Keratinocyte (primary cell): ENCODE measurements at regions not wholly inside any gene's neighbourhood (a gene's known extent, or its start where the extent isn't known, plus 50 kb on each side); places are given as distances from the start of the nearest gene placed in this dataset.

Source experiments
- DNase-seq: peaks from one replicate; pipeline ENCODE4 v3.0.0-alpha.2; 2011; ENCODE audit warnings: low read depth, missing footprints, low spot score
- FAIRE-seq: peaks from 2 replicates; lab custom pipeline; 2011; peaks lifted over from hg19 to GRCh38; lab: Jason Lieb, UNC
- H2AFZ ChIP-seq: 2 replicates; pipeline ENCODE4 v1.6.0; 2012; ENCODE audit warnings: low read length, control low read depth, inconsistent platforms; ENCODE audit not compliant: control insufficient read depth
- H3K27ac ChIP-seq: 2 replicates; pipeline ENCODE4 v1.5.1; 2011; ENCODE audit warnings: low read length; ENCODE audit not compliant: control insufficient read depth, insufficient read depth
- H3K27me3 ChIP-seq: 3 replicates; pipeline ENCODE4 v1.6.0; 2011; ENCODE audit warnings: low read length; ENCODE audit not compliant: control insufficient read depth, insufficient read depth; ENCODE audit errors: extremely low read depth
- H3K36me3 ChIP-seq, 2 experiments: 2 replicates in 1 of 2; 3 replicates in 1 of 2; pipeline ENCODE4 v1.5.1; 2011; ENCODE audit warnings: low read length in 2 of 2, mild to moderate bottlenecking in 1 of 2; ENCODE audit not compliant: control insufficient read depth in 2 of 2, insufficient read depth in 2 of 2; ENCODE audit errors: extremely low read depth in 1 of 2
- H3K4me1 ChIP-seq: 3 replicates; pipeline ENCODE4 v1.5.1; 2011; ENCODE audit warnings: low read length; ENCODE audit not compliant: control insufficient read depth, insufficient read depth; ENCODE audit errors: extremely low read depth
- H3K4me2 ChIP-seq: 3 replicates; pipeline ENCODE4 v1.6.0; 2011; ENCODE audit warnings: low read depth, low read length; ENCODE audit not compliant: control insufficient read depth, insufficient read depth; ENCODE audit errors: extremely low read depth
- H3K4me3 ChIP-seq, 3 experiments: fragments of 200-600 bp in 1 of 3; sonication (generic) in 1 of 3; 2 replicates in 2 of 3; 3 replicates in 1 of 3; pipeline ENCODE4 v1.5.1; 2011 to 2016; ENCODE audit warnings: low read length in 3 of 3, mild to moderate bottlenecking in 3 of 3, control low read depth in 2 of 3, inconsistent platforms in 1 of 3, low read depth in 1 of 3, mixed read lengths in 1 of 3, mixed run types in 1 of 3, moderate library complexity in 1 of 3; ENCODE audit not compliant: control insufficient read depth in 2 of 3, insufficient read depth in 2 of 3; ENCODE audit errors: extremely low read depth in 1 of 3
- H3K79me2 ChIP-seq: 2 replicates; pipeline ENCODE4 v1.6.0; 2012; ENCODE audit warnings: low read length; ENCODE audit not compliant: control insufficient read depth, insufficient read depth
- H3K9ac ChIP-seq: 3 replicates; pipeline ENCODE4 v1.6.0; 2011; ENCODE audit warnings: low read length; ENCODE audit not compliant: control insufficient read depth, insufficient read depth; ENCODE audit errors: extremely low read depth
- H3K9me1 ChIP-seq: 3 replicates; pipeline ENCODE4 v1.6.0; 2011; ENCODE audit warnings: low read length; ENCODE audit not compliant: control insufficient read depth, insufficient read depth; ENCODE audit errors: extremely low read depth
- H3K9me3 ChIP-seq: 2 replicates; pipeline ENCODE4 v1.5.1; 2012; ENCODE audit warnings: low read depth, low read length; ENCODE audit not compliant: control insufficient read depth
- H4K20me1 ChIP-seq: 3 replicates; pipeline ENCODE4 v1.6.0; 2011; ENCODE audit warnings: low read length; ENCODE audit not compliant: control insufficient read depth, insufficient read depth; ENCODE audit errors: extremely low read depth
- EZH2 ChIP-seq: IDR thresholded peaks from one replicate; pipeline ENCODE4 v1.6.1; 2012; ENCODE audit warnings: inconsistent platforms, mild to moderate bottlenecking, low read length, moderate library complexity
- dilution Hi-C: fragments of 300-500 bp; cut with MboI; formaldehyde crosslinking; loops from one replicate; pipeline ENCODE4 v1.7.0; 2020; ENCODE audit warnings: low sequenced_read_pairs; ENCODE audit not compliant: extremely low pct_ligation_motif_present
- TF ChIP-seq, protein P1 (sequence below), 3 experiments: IDR thresholded peaks in 1 of 3; conservative IDR thresholded peaks in 1 of 3; optimal IDR thresholded peaks in 1 of 3; 2 replicates in 2 of 3; 3 replicates in 1 of 3; pipeline versions ENCODE3 to v1.5.1; 2011; ENCODE audit warnings: low read length in 3 of 3, mild to moderate bottlenecking in 3 of 3, moderate library complexity in 2 of 3, control low read depth in 1 of 3, inconsistent platforms in 1 of 3; ENCODE audit not compliant: insufficient read depth in 2 of 3; ENCODE audit errors: extremely low read depth in 1 of 3

DNA sequence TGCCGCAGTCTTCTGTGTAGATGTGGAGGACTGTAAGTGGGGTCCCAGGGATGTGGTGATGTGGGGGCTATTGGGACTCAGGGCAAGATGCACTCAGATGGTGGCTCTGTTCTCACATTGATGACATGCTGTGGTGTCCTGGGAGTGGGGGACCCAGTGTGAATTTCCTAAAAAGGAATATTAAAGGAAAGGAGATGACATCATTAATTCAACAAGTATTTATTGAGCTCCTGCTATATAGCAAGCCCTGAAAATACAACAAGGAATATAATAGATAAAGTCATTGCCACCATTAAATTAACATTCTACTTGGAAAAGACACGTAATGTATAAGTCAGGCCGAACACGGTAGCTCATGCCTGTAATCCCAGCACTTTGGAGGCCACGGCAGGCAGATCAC is 61.9 kb upstream of the MNX1 start:
- Histone ChIP-seq H3K36me3 (no peaks in the 10 kb centered on the region), H3K27ac (no peak overlapping the region), H3K4me3 (no peak overlapping the region), H3K9ac (no peak overlapping the region), H3K4me2 (no peak overlapping the region), H3K4me1 (no peaks in the 10 kb centered on the region), H3K79me2 (no peaks in the 10 kb centered on the region), H4K20me1 (no peaks in the 10 kb centered on the region), H2AFZ (no peak overlapping the region), H3K27me3 (peaks cover 3% of the 10 kb centered on the region), H3K9me1 (no peaks in the 10 kb centered on the region), H3K9me3 (no peaks in the 10 kb centered on the region)
- dilution Hi-C loops = no loop called here
- TF ChIP-seq, protein P1, sequence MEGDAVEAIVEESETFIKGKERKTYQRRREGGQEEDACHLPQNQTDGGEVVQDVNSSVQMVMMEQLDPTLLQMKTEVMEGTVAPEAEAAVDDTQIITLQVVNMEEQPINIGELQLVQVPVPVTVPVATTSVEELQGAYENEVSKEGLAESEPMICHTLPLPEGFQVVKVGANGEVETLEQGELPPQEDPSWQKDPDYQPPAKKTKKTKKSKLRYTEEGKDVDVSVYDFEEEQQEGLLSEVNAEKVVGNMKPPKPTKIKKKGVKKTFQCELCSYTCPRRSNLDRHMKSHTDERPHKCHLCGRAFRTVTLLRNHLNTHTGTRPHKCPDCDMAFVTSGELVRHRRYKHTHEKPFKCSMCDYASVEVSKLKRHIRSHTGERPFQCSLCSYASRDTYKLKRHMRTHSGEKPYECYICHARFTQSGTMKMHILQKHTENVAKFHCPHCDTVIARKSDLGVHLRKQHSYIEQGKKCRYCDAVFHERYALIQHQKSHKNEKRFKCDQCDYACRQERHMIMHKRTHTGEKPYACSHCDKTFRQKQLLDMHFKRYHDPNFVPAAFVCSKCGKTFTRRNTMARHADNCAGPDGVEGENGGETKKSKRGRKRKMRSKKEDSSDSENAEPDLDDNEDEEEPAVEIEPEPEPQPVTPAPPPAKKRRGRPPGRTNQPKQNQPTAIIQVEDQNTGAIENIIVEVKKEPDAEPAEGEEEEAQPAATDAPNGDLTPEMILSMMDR (optimal IDR thresholded peaks at IDR 0.05 in 1 of 3, IDR thresholded peaks at IDR 0.05 in 1 of 3, conservative IDR thresholded peaks at IDR 0.05 in 1 of 3; ENCODE audit: extremely low read depth in 1 of 3, insufficient read depth in 2 of 3, low read length in 3 of 3) = no peak
- TF ChIP-seq EZH2 = no peak
- DNase-seq = no peak
- no peak for FAIRE-seq

DNA sequence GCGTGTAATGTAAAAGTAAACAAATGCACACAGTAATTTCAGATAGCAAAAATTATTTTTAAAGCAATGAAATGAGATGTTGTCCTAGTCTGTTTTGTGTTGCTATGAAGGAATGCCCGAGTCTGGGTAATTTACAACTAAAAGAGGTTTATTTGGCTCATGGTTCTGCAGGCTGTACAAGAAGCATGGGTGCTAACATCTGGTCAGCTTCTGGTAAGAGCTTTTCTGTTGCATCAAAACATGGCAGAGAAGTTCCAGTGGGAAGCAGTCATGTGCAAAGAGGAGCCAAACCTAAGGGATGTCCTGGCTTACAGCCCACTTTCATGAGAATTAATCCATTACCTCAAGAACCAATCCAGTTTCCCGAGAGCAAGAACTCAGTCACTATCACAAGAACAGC is 62.9 kb upstream of the MNX1 start:
- Histone ChIP-seq H3K36me3 (no peaks in the 10 kb centered on the region), H3K4me3 (no peak overlapping the region), H4K20me1 (no peaks in the 10 kb centered on the region), H3K27me3 (peaks cover 9% of the 10 kb centered on the region), H3K9me1 (no peaks in the 10 kb centered on the region), H3K4me2 (no peak overlapping the region), H3K79me2 (no peaks in the 10 kb centered on the region), H3K27ac (no peak overlapping the region), H2AFZ (no peak overlapping the region), H3K9ac (no peak overlapping the region), H3K4me1 (no peaks in the 10 kb centered on the region), H3K9me3 (no peaks in the 10 kb centered on the region)
- FAIRE-seq = no peak
- dilution Hi-C loops = no loop called here
- DNase-seq = no peak
- TF ChIP-seq, protein P1 (optimal IDR thresholded peaks at IDR 0.05 in 1 of 3, IDR thresholded peaks at IDR 0.05 in 1 of 3, conservative IDR thresholded peaks at IDR 0.05 in 1 of 3; ENCODE audit: extremely low read depth in 1 of 3, insufficient read depth in 2 of 3, low read length in 3 of 3) = no peak
- TF ChIP-seq EZH2 = no peak
